Naive thymus-derived CD8-positive, alpha-beta T cell (primary cell): ENCODE measurements at regions not wholly inside any gene's neighbourhood (a gene's known extent, or its start where the extent isn't known, plus 50 kb on each side); places are given as distances from the start of the nearest gene placed in this dataset.
A peak's percentile ranks its signal among the peaks of the same experiment; 100 is the strongest.

Experiments
- ATAC-seq, 2 donors: fragments of 150-1000 bp; cut with Tn5 transposase in 1 of 2; sonication (Bioruptor Pico), chemical (Tn5 transposase) in 1 of 2; 1 replicate in 1 of 2; 2 replicates in 1 of 2; pipeline ENCODE4 v1.10.0; 2021; ENCODE audit warnings: mild to moderate bottlenecking in 2 of 2, moderate library complexity in 2 of 2
- POLR2A ChIA-PET: fragments of 350-600 bp; sonication (Branson Sonifier 250); formaldehyde crosslinking; loops from one replicate; lab custom pipeline; 2021; ENCODE audit warnings: antibody characterized with exemption; lab: Charles Lee
- DNase-seq, 10 donors: peaks; one replicate each; pipeline versions ENCODE4 v3.0.0 to v3.0.0-alpha.2; 2020 to 2022
- H3K27ac Mint-ChIP-seq, 10 donors: one replicate each; pipeline ENCODE4 v1.8.0; 2020 to 2022; ENCODE audit warnings: mild to moderate bottlenecking in 10 of 10, mixed read lengths in 10 of 10, moderate library complexity in 4 of 10, inconsistent platforms in 1 of 10
- H3K27me3 Mint-ChIP-seq, 5 donors: one replicate each; pipeline ENCODE4 v1.8.0; 2021 to 2022; ENCODE audit warnings: mixed read lengths in 5 of 5
- H3K36me3 Mint-ChIP-seq, 3 donors: one replicate each; pipeline ENCODE4 v1.8.0; 2020 to 2022; ENCODE audit warnings: mixed read lengths in 3 of 3, mild to moderate bottlenecking in 2 of 3, inconsistent platforms in 1 of 3
- H3K4me1 Mint-ChIP-seq, 4 donors: one replicate each; pipeline ENCODE4 v1.8.0; 2021 to 2022; ENCODE audit warnings: mixed read lengths in 4 of 4
- H3K4me3 Mint-ChIP-seq, 10 donors: one replicate each; pipeline ENCODE4 v1.8.0; 2020 to 2022; ENCODE audit warnings: mild to moderate bottlenecking in 10 of 10, mixed read lengths in 10 of 10, moderate library complexity in 6 of 10, inconsistent platforms in 1 of 10
- H3K9me3 Mint-ChIP-seq, 9 donors: one replicate each; pipeline ENCODE4 v1.8.0; 2020 to 2022; ENCODE audit warnings: mixed read lengths in 9 of 9, mild to moderate bottlenecking in 3 of 9, inconsistent platforms in 1 of 9, moderate library complexity in 1 of 9

- Mint-ChIP-seq H3K36me3 (no peaks in the 10 kb centered on the region), H3K4me1 (no peaks in the 10 kb centered on the region), H3K9me3 (no peaks in the 10 kb centered on the region), H3K27ac (no peak overlapping the region), H3K4me3 (no peak overlapping the region), H3K27me3 (peaks cover 0 to 5% (median 0%) of the 10 kb centered on the region in 5 donors)
- peak; percentile 7 to 66 (median 34) for DNase-seq
- POLR2A ChIA-PET: no interaction called here
- no peak for ATAC-seq
Observed at GRCh38 chr2:137865954-137866540, 98.2 kb upstream of the HNMT start.

- no peak for ATAC-seq
- POLR2A ChIA-PET: no interaction called here
- H3K9me3 Mint-ChIP-seq: no peaks in the 10 kb centered on the region
- no peak for DNase-seq
- H3K36me3 Mint-ChIP-seq: no peaks in the 10 kb centered on the region
- no peaks in the 10 kb centered on the region for H3K27me3 Mint-ChIP-seq
- H3K27ac Mint-ChIP-seq: no peak overlapping the region
- no peak overlapping the region for H3K4me3 Mint-ChIP-seq
- no peaks in the 10 kb centered on the region for H3K4me1 Mint-ChIP-seq
Observed at GRCh38 chr2:137870682-137871081, 93.6 kb upstream of the HNMT start.

DNA sequence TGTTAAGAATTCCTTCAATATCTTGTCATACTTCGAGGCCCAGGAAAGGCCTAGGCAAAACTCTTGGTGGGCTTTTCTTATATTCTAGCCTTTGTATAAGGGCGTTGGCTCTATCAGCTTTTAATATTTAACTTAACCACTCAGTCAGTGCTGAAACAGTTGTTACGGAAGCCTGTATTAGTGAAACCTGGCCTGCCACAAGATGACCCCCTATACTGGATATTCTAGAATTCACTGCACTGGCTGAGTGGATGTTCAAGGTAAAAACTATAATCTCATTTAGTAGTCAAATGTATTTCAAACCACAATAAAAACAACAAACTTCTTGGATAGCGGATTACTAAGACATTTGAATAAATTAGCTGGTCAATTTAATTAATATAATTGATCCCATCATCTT lies 91.7 kb upstream of the HNMT start:
- H3K4me3 Mint-ChIP-seq: no peak overlapping the region
- no peak overlapping the region for H3K27ac Mint-ChIP-seq
- ATAC-seq (no peak), DNase-seq (no peak)
- no peaks in the 10 kb centered on the region for H3K4me1 Mint-ChIP-seq
- H3K36me3 Mint-ChIP-seq: no peaks in the 10 kb centered on the region
- no peaks in the 10 kb centered on the region for H3K27me3 Mint-ChIP-seq
- POLR2A ChIA-PET: no interaction called here
- H3K9me3 Mint-ChIP-seq: no peaks in the 10 kb centered on the region

DNA sequence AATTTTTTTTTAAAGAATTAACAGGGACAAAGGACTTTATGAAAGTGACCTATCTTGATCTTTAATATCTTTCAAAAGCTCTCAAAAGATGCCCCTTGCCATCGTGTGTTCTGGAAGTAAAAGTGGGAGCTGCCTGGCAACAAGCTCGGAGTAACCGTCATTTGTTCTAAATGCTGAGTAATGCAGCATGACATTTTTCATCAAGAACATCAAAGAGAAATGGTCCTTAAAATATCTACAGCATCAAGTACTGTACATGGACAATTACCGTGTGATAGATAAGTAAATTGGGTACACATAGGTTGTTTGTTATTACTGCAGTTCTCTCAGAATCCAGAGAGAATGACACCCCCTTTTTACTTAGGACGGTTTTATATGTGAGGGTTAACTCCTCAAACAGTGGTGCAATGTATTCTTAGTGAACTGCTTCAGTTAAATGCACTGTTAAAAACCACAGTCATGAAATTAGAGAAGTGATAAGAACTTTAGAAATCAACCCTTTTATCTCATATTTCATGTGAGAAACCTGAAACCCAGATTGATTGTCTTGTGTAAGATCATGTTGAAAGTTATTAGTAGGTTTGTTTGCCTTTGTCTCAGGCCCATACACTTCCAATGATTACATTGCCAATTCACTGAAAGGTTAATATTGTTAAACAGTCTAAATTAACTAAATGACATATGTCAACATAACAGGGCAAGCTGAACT lies 90.6 kb upstream of the HNMT start:
- no peak overlapping the region for H3K4me3 Mint-ChIP-seq
- ATAC-seq: no peak

GRCh38 chr2:137879121-137879520 lies 85.2 kb upstream of the HNMT start:
- Mint-ChIP-seq H3K4me1 (no peaks in the 10 kb centered on the region), H3K36me3 (no peaks in the 10 kb centered on the region), H3K9me3 (peaks cover 0 to 4% (median 0%) of the 10 kb centered on the region in 9 donors), H3K27me3 (peaks cover 2 to 7% (median 4%) of the 10 kb centered on the region in 5 donors), H3K27ac (no peak overlapping the region), H3K4me3 (no peak overlapping the region)
- DNase-seq (no peak), ATAC-seq (no peak)
- POLR2A ChIA-PET: no interaction called here

More for the DNA sequence above, 90.6 kb upstream of the HNMT start:
- no peak for DNase-seq
- POLR2A ChIA-PET: no interaction called here
- Mint-ChIP-seq H3K27me3 (peaks cover 0 to 2% (median 0%) of the 10 kb centered on the region in 5 donors), H3K9me3 (no peaks in the 10 kb centered on the region), H3K4me1 (no peaks in the 10 kb centered on the region), H3K27ac (no peak overlapping the region), H3K36me3 (no peaks in the 10 kb centered on the region)

- POLR2A ChIA-PET: no interaction called here
- Mint-ChIP-seq H3K4me3 (no peak overlapping the region), H3K36me3 (no peaks in the 10 kb centered on the region), H3K27ac (no peak overlapping the region), H3K4me1 (no peaks in the 10 kb centered on the region), H3K27me3 (peaks cover 2 to 13% (median 10%) of the 10 kb centered on the region in 5 donors), H3K9me3 (peaks cover 0 to 4% (median 0%) of the 10 kb centered on the region in 9 donors)
- no peak for DNase-seq
- no peak for ATAC-seq
Observed at GRCh38 chr2:137881711-137882110, 82.6 kb upstream of the HNMT start.

DNA sequence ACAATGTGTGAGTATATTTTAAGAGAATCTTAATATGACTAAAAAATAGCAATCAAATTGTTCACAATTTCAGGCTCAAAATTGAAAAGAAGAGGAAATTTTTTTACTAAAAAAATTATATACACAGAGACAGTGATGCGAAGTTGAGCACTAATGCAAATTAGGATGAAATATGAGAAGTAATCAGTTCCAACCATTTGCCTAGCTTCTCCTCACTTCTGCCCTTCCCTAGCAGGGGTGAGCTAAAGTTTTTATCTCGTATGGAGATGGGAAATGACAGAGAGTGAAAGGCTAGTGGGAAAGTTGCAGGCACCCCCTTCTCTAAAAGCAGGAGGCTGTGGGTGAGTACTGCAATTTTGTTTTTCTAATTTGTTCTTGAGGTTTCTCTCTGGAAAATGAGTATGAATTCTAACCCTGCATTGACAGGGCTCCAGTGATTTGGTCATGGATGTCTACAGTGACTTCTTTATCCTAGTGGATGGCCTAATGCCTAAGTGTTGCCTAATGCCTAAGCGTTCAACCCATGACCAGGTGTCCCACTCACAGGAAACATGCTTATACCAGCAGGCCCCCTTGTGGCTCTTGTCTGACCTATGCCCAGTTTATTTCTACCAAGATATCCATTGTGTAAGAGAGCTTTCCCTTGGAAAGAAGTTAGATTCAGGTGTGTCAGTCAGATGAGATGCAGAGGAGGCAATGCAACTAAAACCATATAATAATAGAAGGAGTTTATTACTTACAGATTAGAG lies 78.0 kb upstream of the HNMT start:
- Mint-ChIP-seq H3K36me3 (no peaks in the 10 kb centered on the region), H3K27me3 (peaks cover 2 to 19% (median 12%) of the 10 kb centered on the region in 5 donors), H3K4me3 (no peak overlapping the region), H3K27ac (no peak overlapping the region), H3K9me3 (peaks cover 0 to 3% (median 0%) of the 10 kb centered on the region in 9 donors), H3K4me1 (no peaks in the 10 kb centered on the region)
- no peak for DNase-seq
- no peak for ATAC-seq
- POLR2A ChIA-PET: no interaction called here

GRCh38 chr2:137888845-137889244 lies 75.4 kb upstream of the HNMT start:
- no peak overlapping the region for H3K4me3 Mint-ChIP-seq
- H3K9me3 Mint-ChIP-seq: no peaks in the 10 kb centered on the region
- no peaks in the 10 kb centered on the region for H3K4me1 Mint-ChIP-seq
- POLR2A ChIA-PET: no interaction called here
- peaks cover 2 to 22% (median 10%) of the 10 kb centered on the region in 5 donors for H3K27me3 Mint-ChIP-seq
- DNase-seq (no peak), ATAC-seq (no peak)
- H3K36me3 Mint-ChIP-seq: no peaks in the 10 kb centered on the region
- H3K27ac Mint-ChIP-seq: no peak overlapping the region

GRCh38 chr2:137892739-137893138 lies 71.5 kb upstream of the HNMT start:
- Mint-ChIP-seq H3K4me3 (no peak overlapping the region), H3K27ac (no peak overlapping the region), H3K27me3 (peaks cover 0 to 14% (median 4%) of the 10 kb centered on the region in 5 donors), H3K9me3 (no peaks in the 10 kb centered on the region), H3K4me1 (no peaks in the 10 kb centered on the region), H3K36me3 (no peaks in the 10 kb centered on the region)
- POLR2A ChIA-PET: no interaction called here
- DNase-seq (no peak), ATAC-seq (no peak)

GRCh38 chr2:137893145-137893544 lies 71.1 kb upstream of the HNMT start:
- ATAC-seq (no peak), DNase-seq (no peak)
- POLR2A ChIA-PET: no interaction called here
- H3K36me3 Mint-ChIP-seq: no peaks in the 10 kb centered on the region
- H3K4me1 Mint-ChIP-seq: no peaks in the 10 kb centered on the region
- no peaks in the 10 kb centered on the region for H3K9me3 Mint-ChIP-seq
- H3K27ac Mint-ChIP-seq: no peak overlapping the region
- H3K27me3 Mint-ChIP-seq: peaks cover 0 to 14% (median 4%) of the 10 kb centered on the region in 5 donors
- no peak overlapping the region for H3K4me3 Mint-ChIP-seq

DNA sequence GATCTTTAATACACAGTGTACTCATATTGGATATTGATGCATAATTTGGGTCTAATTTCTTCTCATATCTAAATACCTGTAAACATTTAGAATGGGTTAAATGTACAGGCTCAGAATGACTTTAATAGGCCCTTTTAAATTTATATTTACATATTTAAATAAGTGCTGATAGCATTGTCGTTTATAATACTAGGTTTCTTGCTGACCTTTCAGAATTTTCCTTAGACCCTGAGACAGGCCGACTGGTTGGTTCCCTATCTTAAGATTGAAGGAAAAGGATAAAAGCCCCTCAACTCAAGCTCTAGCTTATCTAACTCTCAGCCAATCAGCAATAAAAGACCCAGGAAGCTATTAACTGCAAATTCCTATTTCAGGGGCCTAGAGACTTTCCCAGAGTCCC lies 67.8 kb upstream of the HNMT start:
- no peaks in the 10 kb centered on the region for H3K4me1 Mint-ChIP-seq
- POLR2A ChIA-PET: no interaction called here
- no peak overlapping the region for H3K27ac Mint-ChIP-seq
- DNase-seq: no peak
- peaks cover 0 to 12% (median 5%) of the 10 kb centered on the region in 5 donors for H3K27me3 Mint-ChIP-seq
- H3K4me3 Mint-ChIP-seq: no peak overlapping the region
- no peak for ATAC-seq
- no peaks in the 10 kb centered on the region for H3K36me3 Mint-ChIP-seq
- no peaks in the 10 kb centered on the region for H3K9me3 Mint-ChIP-seq

DNA sequence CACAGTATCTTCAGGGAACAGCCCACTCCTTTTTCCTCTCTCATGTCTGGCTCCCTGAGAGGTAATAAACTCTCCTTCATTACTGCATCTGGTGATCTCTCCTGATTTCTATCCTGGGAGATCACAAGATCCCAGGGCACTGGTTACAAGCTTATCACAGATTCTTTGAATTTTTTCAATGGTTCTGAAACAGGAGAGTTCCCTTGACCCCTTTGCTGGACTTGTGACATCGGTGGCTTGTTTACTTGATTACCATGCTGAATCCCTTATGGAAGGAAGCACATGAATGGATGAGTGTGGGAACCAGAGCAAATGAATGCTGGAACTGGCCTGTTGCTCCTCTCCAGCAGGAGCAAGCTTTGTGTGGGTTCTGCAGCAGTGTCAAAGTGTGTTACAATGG lies 67.2 kb upstream of the HNMT start:
- H3K9me3 Mint-ChIP-seq: no peaks in the 10 kb centered on the region
- no peak for ATAC-seq
- no peaks in the 10 kb centered on the region for H3K4me1 Mint-ChIP-seq
- POLR2A ChIA-PET: no interaction called here
- H3K36me3 Mint-ChIP-seq: no peaks in the 10 kb centered on the region
- H3K27me3 Mint-ChIP-seq: peaks cover 0 to 12% (median 5%) of the 10 kb centered on the region in 5 donors
- H3K4me3 Mint-ChIP-seq: no peak overlapping the region
- DNase-seq: no peak
- H3K27ac Mint-ChIP-seq: no peak overlapping the region

DNA sequence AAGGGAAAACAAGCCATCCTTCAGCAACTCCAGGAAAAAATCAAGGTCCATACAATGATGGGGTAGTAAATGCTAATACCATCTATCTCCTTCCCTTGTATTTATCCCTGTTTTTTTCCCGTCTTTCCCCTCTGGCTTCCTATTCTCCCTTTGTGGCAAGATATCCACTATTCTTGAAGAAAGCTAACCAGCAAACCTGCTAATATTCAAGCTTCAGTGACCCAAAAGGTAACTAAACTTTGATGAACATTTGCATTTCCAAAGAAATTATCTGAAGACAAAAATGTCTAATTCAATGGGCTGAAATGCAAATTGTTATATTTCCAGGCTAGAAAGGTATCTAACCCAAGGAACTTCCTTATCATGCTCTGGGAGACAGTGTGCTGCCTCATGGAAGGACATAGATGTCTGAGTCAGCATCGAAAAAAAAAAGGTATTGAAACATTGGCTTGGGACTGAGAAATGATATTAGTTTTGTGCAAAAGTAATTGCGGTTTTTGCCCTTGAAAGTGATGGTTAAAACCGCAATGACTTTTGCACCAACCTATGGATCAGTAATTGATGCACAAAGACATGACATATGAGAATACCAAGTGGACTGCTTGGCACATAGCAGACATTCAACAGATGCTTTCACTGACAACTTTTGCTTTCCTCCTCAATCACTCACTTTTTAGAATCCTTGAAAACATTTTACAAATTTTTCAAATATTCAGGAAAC lies 63.7 kb upstream of the HNMT start:
- H3K4me3 Mint-ChIP-seq: no peak overlapping the region
- POLR2A ChIA-PET: no interaction called here
- ATAC-seq (no peak), DNase-seq (no peak)
- H3K9me3 Mint-ChIP-seq: no peaks in the 10 kb centered on the region
- no peaks in the 10 kb centered on the region for H3K4me1 Mint-ChIP-seq
- H3K36me3 Mint-ChIP-seq: no peaks in the 10 kb centered on the region
- no peak overlapping the region for H3K27ac Mint-ChIP-seq
- peaks cover 0 to 7% (median 3%) of the 10 kb centered on the region in 5 donors for H3K27me3 Mint-ChIP-seq
